ENCODE measurements at regions not wholly inside any gene's neighbourhood (a gene's known extent, or its start where the extent isn't known, plus 50 kb on each side); places are given as distances from the start of the nearest gene placed in this dataset.

- DNase-seq, result no peak
These were observed 143.4 kb downstream of the IRF8 start for GRCh38 chr16:86042393-86042792.

DNA sequence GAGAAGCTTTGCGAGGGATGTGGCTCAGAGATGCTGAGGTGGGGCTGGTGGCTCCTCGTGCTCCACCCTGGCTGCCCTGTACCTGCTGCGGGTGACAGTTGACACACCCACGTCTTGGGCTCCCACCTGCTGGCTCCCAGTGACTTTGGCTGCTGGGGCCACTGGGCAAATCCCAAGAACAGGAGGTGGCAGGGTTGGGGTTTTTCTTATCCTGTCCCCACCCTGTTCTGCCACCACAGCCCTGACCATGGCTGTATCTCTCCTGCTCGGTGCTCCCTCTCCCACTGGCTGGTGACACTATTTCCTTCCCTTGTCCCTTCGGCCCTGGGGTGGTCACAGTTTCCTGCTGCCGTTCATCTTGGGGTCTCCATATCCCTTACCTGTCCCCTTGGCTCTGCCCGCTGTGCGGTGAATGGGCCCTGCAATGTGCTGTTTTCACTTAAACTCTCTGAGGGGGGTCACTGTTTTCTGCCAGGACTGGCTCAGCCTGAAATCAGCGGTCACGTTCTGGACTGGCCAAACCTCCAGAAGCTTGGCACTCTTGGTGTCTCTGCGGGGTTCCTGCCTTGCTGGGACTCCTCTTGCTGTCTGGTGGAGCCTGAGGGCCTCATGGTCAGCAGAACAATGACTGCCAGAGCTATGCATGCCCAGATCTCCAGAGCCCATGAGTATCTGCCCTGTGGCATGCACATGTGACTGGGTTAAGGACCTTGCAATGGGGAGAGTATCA is 144.2 kb downstream of the IRF8 start:
- DNase-seq, result no peak

- DNase-seq, result no peak
These were observed 145.3 kb downstream of the IRF8 start for GRCh38 chr16:86044241-86044671.

GRCh38 chr16:86044881-86045590 is 146.1 kb downstream of the IRF8 start:
- no peak for DNase-seq

DNA sequence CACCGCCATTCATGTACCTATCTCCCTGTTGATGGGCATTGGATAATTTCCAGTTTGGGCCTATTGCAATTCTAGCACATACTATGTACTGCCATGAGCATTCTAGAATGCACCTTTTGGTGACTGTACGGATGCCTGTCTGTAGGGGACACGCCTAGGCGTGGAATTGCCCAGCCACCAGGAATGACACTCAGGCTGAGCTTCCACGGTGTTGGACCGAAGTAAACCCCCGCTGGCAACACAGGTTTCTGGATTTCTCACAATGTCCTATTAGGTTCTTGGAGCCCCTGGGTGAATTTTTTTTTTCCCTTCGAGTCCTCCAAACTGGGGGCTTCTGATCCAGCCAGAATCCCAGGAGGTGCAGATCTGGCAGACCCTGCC is 146.6 kb downstream of the IRF8 start:
- no peak for DNase-seq

DNA sequence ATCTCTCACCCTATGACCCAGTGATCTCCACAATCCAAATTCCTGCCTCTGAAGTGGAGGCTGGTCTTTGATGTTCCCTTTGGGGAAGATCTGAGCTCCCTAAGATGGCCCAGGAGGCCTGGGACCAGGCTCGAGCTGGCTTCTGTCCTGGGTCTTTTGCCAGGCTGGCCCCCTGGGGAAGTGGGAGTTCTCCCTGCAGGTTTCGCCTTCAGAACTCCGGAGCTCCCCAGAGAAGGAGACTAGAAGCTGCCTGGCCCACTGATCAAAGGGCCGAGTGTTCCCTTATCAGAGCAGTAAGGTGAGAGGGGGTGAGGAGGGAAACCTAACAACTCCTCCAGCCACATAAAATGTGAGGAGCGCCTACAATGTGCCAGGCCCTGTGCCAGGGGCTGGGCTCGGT is 147.1 kb downstream of the IRF8 start:
- no peak for DNase-seq

DNA sequence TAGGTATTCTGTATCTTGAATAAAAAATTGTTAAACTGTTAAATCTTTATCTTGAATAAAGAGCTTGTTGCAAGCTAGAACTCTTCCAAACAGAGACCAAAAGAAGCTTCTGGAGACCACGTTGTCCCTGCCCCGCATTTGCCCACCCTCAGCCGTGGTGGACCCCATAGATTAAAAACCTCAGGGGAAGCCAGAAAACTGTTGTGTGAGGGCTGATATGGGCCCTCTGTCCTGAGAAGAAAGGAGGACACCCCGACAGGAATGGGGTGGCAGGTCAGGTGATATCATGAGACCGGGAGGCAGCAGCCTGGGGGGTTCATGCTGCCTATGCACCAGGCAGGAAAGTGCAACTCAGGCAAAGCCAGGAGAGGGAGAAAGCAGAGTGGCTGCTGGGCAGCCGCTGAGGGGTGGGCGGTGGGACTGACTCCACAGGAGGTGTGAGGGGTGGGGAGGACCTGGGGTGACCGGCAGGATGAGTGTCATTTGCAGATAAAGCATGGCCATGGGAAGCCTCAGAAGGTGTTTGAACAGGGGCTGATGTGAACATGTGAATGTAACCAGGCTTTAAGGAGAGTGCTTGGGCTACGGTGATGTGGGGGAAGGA is 147.8 kb downstream of the IRF8 start:
- no peak for DNase-seq

DNA sequence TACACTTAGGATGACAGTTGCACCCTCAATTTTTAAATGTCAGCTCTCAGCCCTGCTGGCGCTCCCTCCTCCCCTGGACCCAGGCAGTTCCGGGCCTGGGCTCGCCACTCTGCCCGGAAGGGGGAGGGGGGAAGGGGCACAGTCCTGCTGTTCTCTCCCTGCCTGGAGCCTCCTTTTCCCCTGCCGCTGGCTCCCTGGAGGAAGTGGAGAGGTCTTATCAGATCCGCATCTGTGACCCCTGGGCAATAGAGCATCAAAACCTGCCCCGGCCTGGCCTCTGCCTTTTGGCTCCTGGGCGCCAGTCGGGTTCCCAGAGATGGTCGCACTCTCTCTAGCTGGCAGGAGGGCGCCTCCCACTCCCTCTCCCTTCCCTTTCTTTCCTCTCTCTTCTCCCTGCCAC is 149.3 kb downstream of the IRF8 start:
- no peak for DNase-seq

DNA sequence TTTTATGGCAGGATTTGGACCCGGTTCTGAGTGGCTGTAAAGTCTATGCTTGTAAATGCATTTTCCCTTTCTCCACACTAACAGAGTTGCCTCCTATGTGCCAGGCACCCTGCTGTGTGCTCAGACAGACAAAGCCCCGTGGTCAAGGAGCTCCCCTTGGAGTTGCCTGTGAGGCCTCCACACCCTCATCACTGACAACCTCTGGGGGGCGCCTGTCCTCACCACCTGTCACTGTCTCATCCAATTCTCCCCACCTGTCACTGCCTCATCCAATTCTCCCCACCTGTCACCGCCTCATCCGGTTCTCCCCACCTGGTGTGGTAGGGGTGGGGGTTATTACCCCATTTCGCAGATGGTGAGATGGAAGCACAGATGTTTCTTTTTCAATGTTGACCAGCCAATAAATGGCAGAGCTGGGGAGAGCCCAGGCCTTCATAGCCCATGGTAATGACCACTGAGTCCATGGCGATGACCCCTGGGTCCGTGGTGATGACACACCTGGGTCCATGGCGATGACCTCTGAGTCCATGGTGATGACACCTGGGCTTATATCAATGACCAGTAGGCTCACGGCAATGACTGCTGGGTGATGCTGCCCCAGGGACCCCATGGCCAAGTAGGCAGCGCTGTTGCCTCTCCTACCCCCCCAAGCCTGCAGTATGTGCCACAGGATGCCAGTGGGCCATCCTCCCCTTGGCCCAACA is 150.1 kb downstream of the IRF8 start:
- no peak for DNase-seq

DNA sequence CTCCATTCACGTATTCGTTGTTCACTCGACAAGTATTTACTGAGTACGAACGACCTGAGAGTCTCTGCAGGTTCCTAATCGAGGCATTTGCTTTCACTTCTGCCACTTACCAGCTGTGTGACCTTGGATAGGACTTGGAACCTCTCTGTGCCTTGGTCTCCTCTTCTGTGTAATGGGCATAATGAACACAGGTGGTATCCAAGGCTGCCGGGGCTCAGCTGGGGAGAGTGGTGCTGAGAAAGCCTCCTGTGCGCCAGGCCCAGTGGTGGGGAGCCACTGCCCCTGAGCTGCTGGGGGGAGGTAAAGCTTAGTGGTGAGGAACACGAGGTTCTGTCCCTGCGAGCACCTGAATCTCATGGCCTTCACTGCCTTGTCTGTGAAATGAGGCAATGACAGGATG is 150.7 kb downstream of the IRF8 start:
- no peak for DNase-seq

GRCh38 chr16:86050111-86050510 is 151.1 kb downstream of the IRF8 start:
- no peak for DNase-seq

DNA sequence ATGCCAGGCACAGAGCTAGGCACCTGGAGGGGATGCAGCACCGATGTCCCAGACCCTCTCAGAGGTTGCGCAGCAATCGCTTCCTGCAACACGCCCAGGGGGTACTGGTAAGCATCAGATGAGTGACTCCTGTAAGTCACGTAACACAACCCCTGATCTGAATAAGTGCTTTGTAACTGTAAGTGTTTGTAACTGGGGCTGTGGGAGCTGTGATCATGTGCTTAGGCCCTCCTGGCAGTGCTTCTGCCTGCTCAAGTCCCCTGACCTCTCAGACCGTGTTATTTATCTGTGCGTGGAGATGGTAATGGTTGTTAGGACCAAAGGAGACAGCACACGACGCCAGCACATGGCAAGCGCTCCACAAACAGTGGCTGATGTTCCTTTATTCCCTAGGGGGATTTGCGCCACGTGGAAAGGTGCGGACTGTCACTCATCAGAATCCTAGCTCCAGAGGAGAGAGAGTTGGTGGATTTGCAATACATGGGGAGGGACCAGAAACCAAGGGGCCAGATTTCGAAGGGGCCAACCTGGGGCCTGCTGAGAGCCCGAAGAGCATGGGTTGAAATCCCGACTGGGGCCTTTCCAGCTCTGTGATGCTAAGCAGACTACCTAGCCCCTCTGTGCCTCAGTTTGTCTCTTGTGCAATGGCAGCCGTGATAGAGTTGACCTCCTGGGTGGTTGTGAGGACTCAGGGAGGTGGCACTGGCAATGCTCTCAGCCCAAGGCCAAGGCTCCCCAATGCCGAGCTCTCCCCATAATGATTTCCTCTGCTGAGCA is 151.8 kb downstream of the IRF8 start:
- no peak for DNase-seq

DNA sequence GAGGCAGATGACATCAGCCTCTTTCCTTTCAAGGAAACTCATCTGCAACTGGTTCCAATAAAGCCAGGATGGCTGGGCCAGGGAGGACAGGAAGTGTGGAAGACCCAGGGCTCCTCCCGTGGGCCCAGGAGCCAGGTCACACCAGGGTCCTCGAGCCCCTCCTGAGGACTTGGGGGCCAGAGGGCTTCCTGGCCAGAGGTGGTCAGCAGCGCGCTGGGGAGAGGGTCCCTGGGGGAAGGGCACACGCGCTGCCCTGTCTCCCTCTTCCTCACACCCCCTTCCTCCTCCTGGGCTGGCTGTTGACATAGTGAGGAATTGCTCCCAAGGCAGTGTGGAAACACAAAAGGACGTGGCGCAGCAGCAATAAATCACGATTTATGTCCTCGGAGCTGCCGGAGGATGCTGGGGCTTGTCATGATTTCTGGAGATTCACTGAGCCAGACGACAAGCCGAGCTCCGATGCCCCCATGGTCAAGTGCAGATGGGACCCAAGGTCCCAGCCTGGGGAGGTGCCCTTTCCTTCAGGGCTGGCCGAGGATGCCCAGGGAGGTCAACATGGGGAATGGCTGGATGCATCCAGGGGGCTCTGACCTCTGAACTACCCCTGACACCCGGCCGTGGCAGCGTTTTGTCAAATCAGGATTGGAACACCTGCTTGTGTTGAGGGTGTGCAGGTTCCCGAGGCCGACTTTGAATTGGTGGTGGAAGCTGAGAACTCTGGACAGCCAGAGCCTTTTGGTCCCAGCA is 152.6 kb downstream of the IRF8 start:
- no peak for DNase-seq

DNA sequence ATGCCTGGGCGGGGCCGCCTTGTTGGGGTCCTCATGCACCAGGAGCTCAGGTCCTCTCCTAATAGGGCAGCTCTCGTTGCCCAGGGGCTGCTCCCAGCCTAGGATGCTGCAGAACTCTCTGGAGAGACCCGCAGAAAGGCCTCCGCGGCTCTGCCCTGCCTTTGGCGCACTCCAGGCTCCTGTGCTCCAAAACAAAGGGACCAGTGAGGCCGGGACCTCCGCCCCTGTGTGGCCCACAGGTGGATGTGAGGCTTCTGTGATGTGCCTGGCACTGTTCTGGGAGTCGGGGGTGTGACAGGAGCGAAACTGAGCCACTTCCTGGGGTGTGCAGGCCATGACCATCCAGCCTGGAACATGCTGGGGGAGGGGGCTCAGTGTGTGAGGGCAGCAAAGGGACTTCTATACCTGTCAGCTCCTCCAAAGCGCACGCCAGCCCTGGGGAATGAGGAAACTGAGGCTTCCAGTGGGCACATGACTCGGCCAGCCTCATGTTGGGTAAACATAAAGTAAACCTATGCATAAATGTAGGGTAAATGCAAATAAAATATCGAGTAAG is 153.2 kb downstream of the IRF8 start:
- DNase-seq, result no peak

GRCh38 chr16:86052926-86053325 is 154.0 kb downstream of the IRF8 start:
- no peak for DNase-seq

DNA sequence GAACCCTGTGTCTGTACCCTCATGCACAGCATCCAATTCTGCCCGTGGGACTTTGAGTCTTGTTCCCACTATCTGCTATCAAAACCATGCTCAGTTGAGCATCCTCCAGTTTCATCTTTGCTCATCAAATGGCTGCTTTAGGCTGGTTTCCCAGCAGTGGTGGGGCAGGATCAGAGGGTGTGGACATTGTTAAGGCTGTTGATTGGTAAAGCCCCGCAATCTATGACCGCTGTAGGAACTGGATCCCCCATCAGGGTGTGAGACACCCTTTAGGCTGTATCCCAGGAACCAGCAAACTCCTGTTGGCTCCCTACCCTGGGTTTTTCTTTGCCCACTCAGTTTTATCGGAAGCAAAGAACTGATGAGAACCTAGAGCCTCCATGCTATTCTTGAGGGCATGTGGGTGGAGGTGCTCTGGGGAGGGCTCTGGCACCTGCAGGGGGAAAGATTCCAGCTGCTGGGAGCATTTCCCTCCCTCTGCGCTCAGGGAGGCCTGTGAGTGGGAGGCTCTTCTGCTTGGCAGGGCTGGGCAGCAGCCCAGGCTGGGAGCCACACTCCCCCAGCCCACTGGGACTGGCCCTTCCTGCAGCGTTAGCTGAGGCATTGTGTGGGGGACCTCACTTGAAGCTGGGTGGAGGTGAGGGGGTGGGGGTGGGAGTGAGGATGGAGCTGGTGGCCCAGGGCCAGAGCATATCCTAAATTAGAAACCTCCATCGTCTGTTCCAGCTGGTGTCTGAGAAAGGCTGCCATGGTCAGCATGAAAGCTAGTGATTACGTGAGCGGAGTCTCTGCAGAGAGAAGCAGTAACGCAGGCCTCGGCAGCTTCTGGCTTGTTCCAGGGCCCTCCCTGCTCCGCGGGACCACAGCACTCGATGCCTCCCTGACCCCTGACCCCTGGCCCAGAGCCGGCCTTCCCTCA is 160.6 kb downstream of the IRF8 start:
- no peak for DNase-seq

DNA sequence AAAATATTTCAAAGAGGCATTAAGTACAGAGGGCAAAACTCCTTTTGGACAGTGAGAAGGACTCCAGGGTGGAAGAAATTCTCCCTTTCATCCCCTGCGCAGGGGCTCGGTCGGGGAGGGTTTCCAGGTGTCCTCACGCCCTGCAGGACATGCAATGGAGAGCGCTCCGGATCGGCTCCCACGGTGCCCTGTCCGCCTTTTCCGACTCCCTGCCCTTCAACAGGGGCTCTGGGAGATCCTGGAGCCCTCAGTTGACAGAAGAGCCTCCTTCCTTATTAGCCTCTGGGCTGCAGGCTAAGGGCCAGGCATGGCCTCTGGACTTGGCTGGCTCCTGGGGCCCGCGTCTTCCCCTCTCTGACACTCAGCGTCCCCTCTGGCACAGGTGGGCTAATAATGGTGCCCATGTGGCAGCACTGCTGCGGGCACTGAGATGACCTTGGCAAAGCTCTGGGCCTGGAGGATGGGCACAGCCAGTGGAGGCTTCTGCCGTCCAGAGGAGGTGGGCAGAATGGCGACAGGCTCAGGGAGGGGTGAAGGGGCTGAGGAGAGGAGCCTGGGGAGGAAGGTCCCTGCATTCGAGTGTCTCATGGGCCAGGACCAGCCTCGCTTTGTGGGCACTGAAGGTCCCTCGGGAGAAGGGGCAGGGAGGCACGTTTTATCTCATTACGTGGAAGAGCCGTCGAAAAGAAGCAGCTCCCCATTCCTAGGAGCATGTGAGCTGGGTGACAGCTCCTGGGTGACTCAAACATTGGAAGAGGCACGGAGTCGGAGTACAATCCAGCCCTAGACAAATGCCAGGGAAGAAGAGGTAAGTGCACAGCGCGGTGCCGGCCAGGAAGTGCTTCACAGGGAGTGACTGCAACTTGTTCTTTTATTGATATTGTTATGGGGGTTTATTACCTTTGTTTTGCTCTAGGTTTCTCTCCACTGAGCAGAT is 161.7 kb downstream of the IRF8 start:
- DNase-seq, result no peak

GRCh38 chr16:86061318-86061695 is 162.3 kb downstream of the IRF8 start:
- DNase-seq, result no peak

DNA sequence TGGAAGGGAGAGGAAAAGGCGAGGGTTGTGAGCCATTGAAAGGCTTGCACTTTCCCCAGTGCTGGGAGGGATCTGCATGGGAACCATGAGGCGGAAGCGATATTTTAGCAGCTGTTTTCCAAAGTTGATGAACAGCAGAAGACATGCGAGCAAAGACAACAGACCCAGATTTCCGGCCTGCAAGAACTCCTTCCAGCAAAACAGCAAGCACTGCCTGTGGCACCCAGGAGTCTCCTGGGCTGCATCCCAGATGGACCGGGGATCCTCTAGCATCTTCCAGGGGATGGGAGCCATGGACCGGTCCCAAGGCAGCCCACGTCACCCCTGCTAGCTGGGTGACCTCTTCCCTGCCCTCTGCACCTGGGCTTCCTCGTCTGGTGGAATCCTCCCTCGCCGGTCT is 162.8 kb downstream of the IRF8 start:
- no peak for DNase-seq
